K562 (cell line): ENCODE measurements at regions not wholly inside any gene's neighbourhood (a gene's known extent, or its start where the extent isn't known, plus 50 kb on each side); places are given as distances from the start of the nearest gene placed in this dataset.
"Not testable (repeated sequence)": the region's sequence is repeated elsewhere in the genome, so short reads cannot be mapped to it uniquely, and the experiment has no call there.

Experiments
- ATAC-seq: fragments of 200-7000 bp; cut with Tn5 transposase; 3 replicates; pipeline ENCODE4 v1.9.1; 2020; ENCODE audit warnings: moderate library complexity
- BruUV-seq: library from RNA; stranded (reverse); fragments of 400-500 nt; replicated peaks from 2 replicates; lab custom pipeline; 2021; lab: Mats Ljungman, UMichigan
- CTCF ChIA-PET: fragments of 300-600 bp; formaldehyde crosslinking; extraction: SDS; loops from one replicate; lab custom pipeline; 2021; ENCODE audit warnings: low intra/inter-chr PET ratio; lab: Yijun Ruan, JAX
- POLR2A ChIA-PET: fragments of 300-600, 350-650 bp; sonication (Branson Sonifier 250); formaldehyde crosslinking; extraction: SDS; loops from one replicate; lab custom pipeline; 2021; ENCODE audit warnings: antibody characterized with exemption, inconsistent platforms; lab: Yijun Ruan, JAX
- DNase-seq, 4 experiments: peaks; one replicate each; pipeline versions ENCODE4 v3.0.0 to v3.0.0-alpha.2; 2011 to 2018; ENCODE audit warnings: low spot score in 3 of 4, mixed read lengths in 3 of 4; ENCODE audit errors: extremely low read depth in 1 of 4
- FAIRE-seq: peaks from 2 replicates; lab custom pipeline; 2011; peaks lifted over from hg19 to GRCh38; lab: Jason Lieb, UNC
- H2AFZ ChIP-seq: 2 replicates; pipeline ENCODE4 v1.6.0; 2011; ENCODE audit warnings: low read depth, low read length, control low read depth, inconsistent platforms
- H3K27ac ChIP-seq: fragments of 200-600 bp; 3 replicates; pipeline ENCODE4 v1.8.0; 2011; ENCODE audit warnings: low read depth, mild to moderate bottlenecking, control low read depth, inconsistent platforms, low read length, moderate library complexity, mixed read lengths; ENCODE audit errors: extremely low read depth
- H3K27me3 ChIP-seq, 2 experiments: fragments of 300-600 bp in 1 of 2; 2 replicates in 1 of 2; 3 replicates in 1 of 2; pipeline versions ENCODE4 v1.6.0 to v1.8.0; 2011; ENCODE audit warnings: inconsistent platforms in 2 of 2, low read length in 2 of 2, mild to moderate bottlenecking in 1 of 2, mixed read lengths in 1 of 2, moderate library complexity in 1 of 2; ENCODE audit not compliant: control insufficient read depth in 2 of 2, insufficient read depth in 2 of 2
- H3K36me3 ChIP-seq: fragments of 300-600 bp; 3 replicates; pipeline ENCODE4 v1.8.0; 2011; ENCODE audit warnings: mild to moderate bottlenecking, low read length, inconsistent platforms; ENCODE audit not compliant: control insufficient read depth, insufficient read depth
- H3K4me1 ChIP-seq, 2 experiments: fragments of 200-600 bp in 1 of 2; replicated peaks in 1 of 2; 2 replicates in 1 of 2; 3 replicates in 1 of 2; pipeline versions ENCODE4 v1.5.1 to v1.8.0; 2011; ENCODE audit warnings: inconsistent platforms in 2 of 2, low read length in 2 of 2, mild to moderate bottlenecking in 1 of 2, mixed read lengths in 1 of 2, moderate library complexity in 1 of 2; ENCODE audit not compliant: control insufficient read depth in 2 of 2, insufficient read depth in 2 of 2
- H3K4me2 ChIP-seq: 2 replicates; pipeline ENCODE4 v1.6.1; 2011; ENCODE audit warnings: low read length, control low read depth, inconsistent platforms, mixed read lengths; ENCODE audit not compliant: insufficient read depth
- H3K4me3 ChIP-seq: fragments of 200-600 bp; sonication (generic), shearing (Covaris generic); 2 replicates; pipeline ENCODE4 v1.5.1; 2016; ENCODE audit warnings: control low read depth, inconsistent platforms
- H3K79me2 ChIP-seq: fragments of 200-600 bp; 3 replicates; pipeline ENCODE4 v1.8.0; 2011; ENCODE audit warnings: low read length, inconsistent platforms; ENCODE audit not compliant: control insufficient read depth, insufficient read depth
- H3K9ac ChIP-seq, 2 experiments: 2 replicates each; pipeline versions ENCODE4 v1.6.0 to v1.6.1; 2011; ENCODE audit warnings: low read depth in 2 of 2, low read length in 2 of 2, control low read depth in 1 of 2, inconsistent platforms in 1 of 2, mild to moderate bottlenecking in 1 of 2, mixed read lengths in 1 of 2; ENCODE audit not compliant: insufficient read depth in 1 of 2
- H3K9me1 ChIP-seq: one replicate; pipeline ENCODE4 v1.6.0; 2011; ENCODE audit warnings: inconsistent platforms, mild to moderate bottlenecking, low read length, moderate library complexity; ENCODE audit not compliant: control insufficient read depth, insufficient read depth
- H3K9me3 ChIP-seq: replicated peaks from 2 replicates; pipeline ENCODE4 v1.5.1; 2011; ENCODE audit warnings: low read depth, low read length, inconsistent platforms; ENCODE audit not compliant: control insufficient read depth, insufficient read depth
- H4K20me1 ChIP-seq: replicated peaks from 2 replicates; pipeline ENCODE4 v1.6.1; 2011; ENCODE audit warnings: low read length, inconsistent platforms, mixed read lengths; ENCODE audit not compliant: control insufficient read depth, insufficient read depth
- RAD21 ChIP-seq, 2 experiments: fragments of 250-450 bp in 1 of 2; fragments of 450-650 bp in 1 of 2; sonication (Bioruptor Pico) in 1 of 2; formaldehyde crosslinking in 1 of 2; IDR thresholded peaks in 1 of 2; conservative IDR thresholded peaks in 1 of 2; 2 replicates each; pipeline versions ENCODE4 v1.4.0 to v1.8.0; 2020 to 2022; ENCODE audit warnings: mild to moderate bottlenecking in 2 of 2, moderate library complexity in 1 of 2
- SMC3 ChIP-seq: conservative IDR thresholded peaks from 2 replicates; pipeline ENCODE4 v1.6.1; 2011; ENCODE audit warnings: low read depth, low read length, improper control_type of control experiment; ENCODE audit not compliant: insufficient read depth
- STAG1 ChIP-seq: sonication (generic); formaldehyde crosslinking; IDR thresholded peaks from 2 replicates; pipeline ENCODE4 v1.5.0; 2020; ENCODE audit warnings: missing genetic modification reagents, borderline replicate concordance
- WGBS: fragments of 100-300 bp; shearing (Covaris generic); methylation state at CpG from one replicate; pipeline ENCODE4 v1.1.6; 2016; ENCODE audit warnings: low coverage, mixed read lengths; ENCODE audit not compliant: insufficient coverage; ENCODE audit errors: missing lambda C conversion rate; 5-methylcytosine and 5-hydroxymethylcytosine counted together
- in situ Hi-C: fragments of 300-500 bp; cut with MboI; formaldehyde crosslinking; loops from 4 replicates; pipeline ENCODE4 v1.15.0; 2018; ENCODE audit warnings: inconsistent platforms, mixed read lengths
- intact Hi-C: fragments of 100-400 bp; cut with micrococcal nuclease; formaldehyde crosslinking; loops from 2 replicates; pipeline ENCODE4 v1.14.2; 2022
- TF ChIP-seq, protein P1 (sequence below): fragments of 450-650 bp; formaldehyde crosslinking; IDR thresholded peaks from 2 replicates; pipeline ENCODE4 v1.4.0; 2020; ENCODE audit warnings: mild to moderate bottlenecking, moderate library complexity
- TF ChIP-seq, protein P2 (sequence below), 2 experiments: fragments of 450-650 bp; formaldehyde crosslinking in 1 of 2; IDR thresholded peaks; 2 replicates each; pipeline versions ENCODE4 v1.4.0 to v1.6.1; 2014 to 2020; ENCODE audit warnings: mild to moderate bottlenecking in 2 of 2, borderline replicate concordance in 1 of 2, low read depth in 1 of 2
- TF ChIP-seq, protein P3 (sequence below), 3 experiments: IDR thresholded peaks in 2 of 3; conservative IDR thresholded peaks in 1 of 3; 2 replicates each; pipeline ENCODE4 v1.5.1; 2011 to 2012; ENCODE audit warnings: low read length in 3 of 3, mild to moderate bottlenecking in 3 of 3, control low read depth in 2 of 3, improper control_type of control experiment in 1 of 3, inconsistent platforms in 1 of 3, low read depth in 1 of 3, mixed read lengths in 1 of 3, moderate library complexity in 1 of 3; ENCODE audit not compliant: insufficient read depth in 2 of 3

DNA sequence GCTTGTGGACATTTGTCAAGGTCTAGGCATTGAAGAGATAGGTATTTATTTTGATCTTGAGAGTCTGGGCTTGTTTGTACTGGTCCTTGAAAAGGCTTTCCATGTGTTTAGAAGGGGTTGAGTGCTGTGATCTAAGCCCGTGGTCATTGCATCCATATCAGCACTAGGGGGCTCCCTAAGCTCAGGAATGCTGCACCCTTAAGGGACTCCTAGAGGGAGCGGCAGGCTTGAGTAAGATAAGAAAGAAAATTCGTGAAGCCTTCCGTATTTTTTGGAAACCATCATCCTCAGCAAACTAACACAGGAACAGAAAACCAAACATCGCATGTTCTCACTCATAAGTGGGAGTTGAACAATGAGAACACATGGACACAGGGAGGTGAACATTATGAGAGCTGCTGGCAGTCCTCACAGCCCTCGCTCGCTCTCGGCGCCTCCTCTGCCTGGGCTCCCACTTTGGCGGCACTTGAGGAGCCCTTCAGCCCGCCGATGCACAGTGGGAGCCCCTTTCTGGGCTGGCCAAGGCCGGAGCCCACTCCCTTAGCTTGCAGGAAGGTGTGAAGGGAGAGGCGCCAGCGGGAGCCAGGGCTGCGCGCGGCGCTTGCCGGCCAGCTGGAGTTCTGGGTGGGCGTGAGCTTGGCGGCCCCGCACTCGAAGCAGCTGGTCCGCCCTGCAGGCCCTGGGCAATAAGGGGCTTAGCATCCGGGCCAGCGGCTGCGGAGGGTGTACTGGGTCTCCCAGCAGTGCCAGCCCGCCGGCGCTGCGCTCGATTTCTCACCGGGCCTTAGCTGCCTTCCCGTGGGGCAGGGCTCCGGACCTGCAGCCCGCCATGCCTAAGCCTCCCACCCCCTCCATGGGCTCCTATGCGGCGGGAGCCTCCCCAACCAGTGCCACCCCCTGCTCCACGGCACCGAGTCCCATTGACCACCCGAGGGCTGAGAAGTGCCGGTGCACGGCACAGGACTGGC is 201.2 kb upstream of the PCDH18 start:
- H3K4me1 ChIP-seq, H3K79me2 ChIP-seq, CTCF ChIA-PET, H3K27ac ChIP-seq, H3K9me3 ChIP-seq, H3K4me3 ChIP-seq, H3K9me1 ChIP-seq, H2AFZ ChIP-seq, H4K20me1 ChIP-seq, H3K9ac ChIP-seq, BruUV-seq, H3K36me3 ChIP-seq, H3K27me3 ChIP-seq: not testable (repeated sequence)
- DNase-seq (peak; percentile 55 to 67 (median 59)), FAIRE-seq (peak; percentile 29), ATAC-seq (peak; percentile 100)
- intact Hi-C loops (loop anchor here (1.0 to 5.0 kb wide), 4 partner anchors 357 to 1186 kb away; no protein-coding TSS in a partner anchor), in situ Hi-C loops (loop anchor here (10.0 to 25.0 kb wide), 2 partner anchors 951 to 1129 kb away; no protein-coding TSS in a partner anchor)
- POLR2A ChIA-PET = interaction anchor here (0.7 kb wide), 1 partner anchor 1086 kb away, joined by 3 read pairs; no protein-coding TSS in a partner anchor
- WGBS = 16% methylated on average over 26 of the region's 44 CpGs
- peak overlapping the region; percentile 27 for H3K4me2 ChIP-seq
- TF ChIP-seq, protein P1, sequence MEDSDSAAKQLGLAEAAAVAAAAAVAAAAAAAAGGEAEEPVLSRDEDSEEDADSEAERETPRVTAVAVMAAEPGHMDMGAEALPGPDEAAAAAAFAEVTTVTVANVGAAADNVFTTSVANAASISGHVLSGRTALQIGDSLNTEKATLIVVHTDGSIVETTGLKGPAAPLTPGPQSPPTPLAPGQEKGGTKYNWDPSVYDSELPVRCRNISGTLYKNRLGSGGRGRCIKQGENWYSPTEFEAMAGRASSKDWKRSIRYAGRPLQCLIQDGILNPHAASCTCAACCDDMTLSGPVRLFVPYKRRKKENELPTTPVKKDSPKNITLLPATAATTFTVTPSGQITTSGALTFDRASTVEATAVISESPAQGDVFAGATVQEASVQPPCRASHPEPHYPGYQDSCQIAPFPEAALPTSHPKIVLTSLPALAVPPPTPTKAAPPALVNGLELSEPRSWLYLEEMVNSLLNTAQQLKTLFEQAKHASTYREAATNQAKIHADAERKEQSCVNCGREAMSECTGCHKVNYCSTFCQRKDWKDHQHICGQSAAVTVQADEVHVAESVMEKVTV (CRISPR knock-in tag) = peak; percentile 37; the same call in 1 of the 2 replicates
- TF ChIP-seq SMC3 (peak; percentile 39; the same call in 1 of the 2 replicates), STAG1 (peak; percentile 63; the same call in 1 of the 2 replicates), RAD21 (CRISPR knock-in tag; conservative IDR thresholded peaks at IDR 0.05 in 1 of 2, IDR thresholded peaks at IDR 0.05 in 1 of 2) (peak; percentile 59 to 72)
- TF ChIP-seq, protein P2, sequence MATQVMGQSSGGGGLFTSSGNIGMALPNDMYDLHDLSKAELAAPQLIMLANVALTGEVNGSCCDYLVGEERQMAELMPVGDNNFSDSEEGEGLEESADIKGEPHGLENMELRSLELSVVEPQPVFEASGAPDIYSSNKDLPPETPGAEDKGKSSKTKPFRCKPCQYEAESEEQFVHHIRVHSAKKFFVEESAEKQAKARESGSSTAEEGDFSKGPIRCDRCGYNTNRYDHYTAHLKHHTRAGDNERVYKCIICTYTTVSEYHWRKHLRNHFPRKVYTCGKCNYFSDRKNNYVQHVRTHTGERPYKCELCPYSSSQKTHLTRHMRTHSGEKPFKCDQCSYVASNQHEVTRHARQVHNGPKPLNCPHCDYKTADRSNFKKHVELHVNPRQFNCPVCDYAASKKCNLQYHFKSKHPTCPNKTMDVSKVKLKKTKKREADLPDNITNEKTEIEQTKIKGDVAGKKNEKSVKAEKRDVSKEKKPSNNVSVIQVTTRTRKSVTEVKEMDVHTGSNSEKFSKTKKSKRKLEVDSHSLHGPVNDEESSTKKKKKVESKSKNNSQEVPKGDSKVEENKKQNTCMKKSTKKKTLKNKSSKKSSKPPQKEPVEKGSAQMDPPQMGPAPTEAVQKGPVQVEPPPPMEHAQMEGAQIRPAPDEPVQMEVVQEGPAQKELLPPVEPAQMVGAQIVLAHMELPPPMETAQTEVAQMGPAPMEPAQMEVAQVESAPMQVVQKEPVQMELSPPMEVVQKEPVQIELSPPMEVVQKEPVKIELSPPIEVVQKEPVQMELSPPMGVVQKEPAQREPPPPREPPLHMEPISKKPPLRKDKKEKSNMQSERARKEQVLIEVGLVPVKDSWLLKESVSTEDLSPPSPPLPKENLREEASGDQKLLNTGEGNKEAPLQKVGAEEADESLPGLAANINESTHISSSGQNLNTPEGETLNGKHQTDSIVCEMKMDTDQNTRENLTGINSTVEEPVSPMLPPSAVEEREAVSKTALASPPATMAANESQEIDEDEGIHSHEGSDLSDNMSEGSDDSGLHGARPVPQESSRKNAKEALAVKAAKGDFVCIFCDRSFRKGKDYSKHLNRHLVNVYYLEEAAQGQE (IDR thresholded peaks at IDR 0.05; ENCODE audit: borderline replicate concordance) = peak; percentile 61; the same call in 1 of the 2 replicates
- TF ChIP-seq, protein P2 (CRISPR knock-in tag; IDR thresholded peaks at IDR 0.05; ENCODE audit: low read depth) = not testable (repeated sequence)
- TF ChIP-seq, protein P3, sequence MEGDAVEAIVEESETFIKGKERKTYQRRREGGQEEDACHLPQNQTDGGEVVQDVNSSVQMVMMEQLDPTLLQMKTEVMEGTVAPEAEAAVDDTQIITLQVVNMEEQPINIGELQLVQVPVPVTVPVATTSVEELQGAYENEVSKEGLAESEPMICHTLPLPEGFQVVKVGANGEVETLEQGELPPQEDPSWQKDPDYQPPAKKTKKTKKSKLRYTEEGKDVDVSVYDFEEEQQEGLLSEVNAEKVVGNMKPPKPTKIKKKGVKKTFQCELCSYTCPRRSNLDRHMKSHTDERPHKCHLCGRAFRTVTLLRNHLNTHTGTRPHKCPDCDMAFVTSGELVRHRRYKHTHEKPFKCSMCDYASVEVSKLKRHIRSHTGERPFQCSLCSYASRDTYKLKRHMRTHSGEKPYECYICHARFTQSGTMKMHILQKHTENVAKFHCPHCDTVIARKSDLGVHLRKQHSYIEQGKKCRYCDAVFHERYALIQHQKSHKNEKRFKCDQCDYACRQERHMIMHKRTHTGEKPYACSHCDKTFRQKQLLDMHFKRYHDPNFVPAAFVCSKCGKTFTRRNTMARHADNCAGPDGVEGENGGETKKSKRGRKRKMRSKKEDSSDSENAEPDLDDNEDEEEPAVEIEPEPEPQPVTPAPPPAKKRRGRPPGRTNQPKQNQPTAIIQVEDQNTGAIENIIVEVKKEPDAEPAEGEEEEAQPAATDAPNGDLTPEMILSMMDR (IDR thresholded peaks at IDR 0.05 in 2 of 3, conservative IDR thresholded peaks at IDR 0.05 in 1 of 3; ENCODE audit: insufficient read depth in 2 of 3, low read depth in 1 of 3, low read length in 3 of 3) = peak; percentile 58 to 65 (median 61)
